HT1080 (cell line): ENCODE measurements at regions not wholly inside any gene's neighbourhood (a gene's known extent, or its start where the extent isn't known, plus 50 kb on each side); places are given as distances from the start of the nearest gene placed in this dataset.
"Not testable (repeated sequence)": the region's sequence is repeated elsewhere in the genome, so short reads cannot be mapped to it uniquely, and the experiment has no call there.

Experiments used
- DNase-seq: peaks from one replicate; pipeline ENCODE4 v3.0.0-alpha.2; 2015; ENCODE audit warnings: low read depth

DNA sequence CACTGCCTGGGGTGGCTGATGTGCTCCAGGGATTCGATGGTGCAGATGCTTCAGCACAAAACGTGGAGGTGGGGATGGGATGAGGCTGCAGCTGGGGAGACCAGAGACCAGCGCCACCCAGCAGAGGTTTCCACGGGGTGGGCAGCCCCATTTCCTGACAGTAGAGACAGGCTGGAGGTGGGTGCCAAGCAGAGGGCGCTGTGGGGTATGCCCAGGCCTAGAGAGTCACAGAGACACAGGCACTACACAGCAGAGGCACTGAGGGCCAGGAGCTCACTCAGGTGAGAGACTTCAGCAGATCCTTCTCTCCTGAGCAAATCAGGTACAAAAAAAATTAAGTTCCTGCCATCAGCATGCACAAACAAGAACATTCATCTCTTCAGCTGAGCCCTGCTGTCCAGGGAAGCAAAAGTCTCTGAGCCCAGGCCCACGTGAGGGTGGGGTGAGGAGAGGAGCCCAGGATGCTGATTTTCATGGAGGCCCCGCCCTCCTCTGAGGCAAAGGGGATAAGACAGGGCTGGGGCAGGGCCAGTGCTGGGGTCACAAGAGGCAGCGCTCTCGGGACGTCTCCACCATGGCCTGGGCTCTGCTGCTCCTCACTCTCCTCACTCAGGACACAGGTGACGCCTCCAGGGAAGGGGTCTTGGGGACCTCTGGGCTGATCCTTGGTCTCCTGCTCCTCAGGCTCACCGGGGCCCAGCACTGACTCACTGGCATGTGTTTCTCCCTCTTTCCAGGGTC lies 53.1 kb downstream of the GGTLC2 start:
- no peak for DNase-seq

DNA sequence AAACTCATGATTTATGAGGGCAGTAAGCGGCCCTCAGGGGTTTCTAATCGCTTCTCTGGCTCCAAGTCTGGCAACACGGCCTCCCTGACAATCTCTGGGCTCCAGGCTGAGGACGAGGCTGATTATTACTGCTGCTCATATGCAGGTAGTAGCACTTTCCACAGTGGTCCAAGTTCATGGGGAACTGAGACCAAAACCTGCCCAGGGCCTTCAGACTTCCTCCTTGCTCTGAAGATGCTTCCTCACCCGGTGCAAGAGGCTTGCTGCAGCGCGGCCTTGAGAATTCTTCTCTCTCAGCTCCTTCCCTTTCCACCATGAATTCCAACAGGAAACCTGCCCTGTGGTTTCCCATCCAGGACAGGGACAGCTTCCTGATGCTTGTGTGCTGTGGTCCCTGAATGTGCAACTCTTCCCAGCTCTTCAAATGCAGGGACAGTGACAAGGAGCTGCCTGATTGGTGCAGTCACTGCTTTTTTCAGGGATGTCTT lies 53.9 kb downstream of the GGTLC2 start:
- DNase-seq = no peak

DNA sequence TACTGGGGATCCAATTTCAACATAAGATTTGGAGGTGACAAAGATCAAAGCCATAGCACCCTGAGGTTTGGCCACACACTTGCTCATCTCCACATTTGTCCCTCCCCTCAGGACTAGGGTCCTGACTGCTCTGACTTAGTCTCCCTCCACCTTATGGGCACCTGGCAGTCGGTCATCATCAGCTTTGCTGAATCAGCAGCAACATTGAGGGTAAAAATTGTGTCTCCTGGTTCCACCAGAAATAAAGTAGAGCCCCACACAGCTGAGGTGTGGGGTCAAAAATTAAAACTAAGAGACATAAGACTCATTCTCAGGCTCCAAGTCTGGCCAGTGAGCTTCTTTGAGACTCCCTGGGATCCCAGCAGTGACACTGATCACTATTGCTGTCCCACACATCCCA lies 56.2 kb downstream of the GGTLC2 start:
- no peak for DNase-seq

DNA sequence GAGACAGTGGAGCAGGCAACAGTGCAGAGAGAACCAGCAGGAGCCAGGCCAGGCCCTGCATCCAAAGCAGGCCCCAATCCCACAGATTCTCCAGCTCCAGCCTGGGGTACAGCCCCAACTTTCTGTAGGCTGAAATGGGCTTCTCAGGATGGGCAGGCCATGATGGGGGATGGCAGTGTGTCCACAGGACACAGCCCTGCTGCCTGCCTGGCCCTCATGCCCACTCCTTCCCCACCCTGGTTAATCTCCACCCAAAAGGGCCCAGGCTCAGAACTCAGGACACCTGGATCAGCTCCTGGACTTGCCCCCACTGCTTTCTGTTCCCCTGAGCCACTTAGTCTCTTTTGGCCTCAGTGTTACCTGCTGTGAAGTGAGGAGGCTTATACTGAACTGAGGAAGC lies 57.1 kb downstream of the GGTLC2 start:
- not testable (repeated sequence) for DNase-seq

DNA sequence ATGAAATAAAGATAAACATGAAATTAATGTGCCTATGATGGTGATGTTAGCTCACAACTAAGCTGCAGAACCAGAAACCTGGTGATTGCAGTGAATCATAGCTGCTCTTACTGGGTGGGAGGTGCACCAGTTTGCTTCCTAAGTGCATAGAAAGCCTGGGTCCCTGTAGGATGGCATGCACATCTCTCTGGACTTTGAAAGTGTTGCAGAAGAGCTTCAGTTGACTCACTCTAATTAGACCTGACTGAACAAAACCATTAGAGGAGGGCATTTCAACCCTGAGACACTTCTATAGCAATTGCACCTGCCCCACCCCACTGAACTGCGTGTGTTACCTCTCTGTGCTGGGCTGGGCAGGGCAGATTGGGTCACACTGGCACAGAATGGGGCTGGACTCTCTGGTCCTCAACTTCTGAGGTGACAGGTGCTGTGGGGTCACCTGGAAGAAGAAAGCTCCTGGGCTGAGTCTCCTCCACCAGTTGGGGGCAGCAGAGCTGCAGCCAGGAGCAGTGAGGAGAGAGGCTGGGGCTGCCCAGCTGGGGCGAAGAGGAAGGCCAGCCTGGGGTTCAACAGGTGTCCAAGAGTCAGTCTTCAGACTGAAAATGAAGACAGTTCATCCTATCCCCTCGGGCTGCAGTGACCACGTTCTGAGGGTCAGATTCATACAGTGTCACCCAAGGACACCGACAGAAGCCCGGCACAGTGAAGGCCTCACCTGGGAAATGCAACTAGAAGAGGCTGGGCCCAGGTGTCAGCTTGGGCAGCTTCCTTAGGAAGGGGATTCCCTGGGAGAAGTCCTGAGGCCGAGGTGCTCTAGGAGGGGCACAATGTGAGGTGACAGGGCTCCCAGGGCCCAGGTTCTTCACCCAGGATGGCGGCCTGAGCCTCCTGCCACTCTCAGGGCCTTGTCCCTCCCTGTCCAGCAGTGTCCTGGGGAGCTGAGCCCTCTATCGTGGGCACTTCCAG lies 58.1 kb downstream of the GGTLC2 start:
- no peak for DNase-seq

DNA sequence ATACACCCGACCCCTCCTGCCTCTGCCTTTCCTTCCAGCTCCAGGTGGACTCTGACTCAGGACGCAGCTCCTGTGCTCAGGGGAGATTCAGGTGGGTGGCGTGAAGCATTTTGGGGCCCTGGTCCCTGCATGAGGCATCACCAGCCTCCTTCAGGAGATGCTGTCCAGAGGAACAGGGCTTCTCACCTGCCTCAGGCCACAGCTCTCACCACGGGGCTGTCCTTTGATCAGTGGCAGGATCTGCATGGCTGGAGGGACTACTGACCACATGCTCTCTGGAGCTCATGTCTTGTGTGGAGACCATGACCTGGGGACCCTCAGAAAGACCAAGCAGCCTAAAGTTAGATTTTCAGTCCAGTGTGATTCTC lies 58.8 kb downstream of the GGTLC2 start:
- DNase-seq = no peak

DNA sequence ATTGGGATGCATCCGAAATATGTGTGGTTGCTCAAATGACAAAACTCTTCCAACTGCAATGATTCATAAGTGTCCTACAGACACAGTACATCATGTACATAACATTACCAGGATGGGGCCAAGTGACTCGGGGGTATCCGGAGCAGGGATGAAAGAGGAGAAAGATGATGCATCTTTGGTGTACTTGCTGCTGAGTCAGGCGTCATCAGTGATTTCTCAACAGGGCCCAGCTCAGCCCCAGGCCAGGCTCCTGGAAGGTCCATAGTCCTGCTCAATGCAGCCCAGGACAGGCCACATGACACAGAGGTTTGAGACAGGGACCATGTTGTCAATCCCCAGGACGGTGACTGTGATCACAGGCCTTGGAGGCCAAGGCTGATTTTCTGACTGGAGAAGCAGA lies 59.3 kb downstream of the GGTLC2 start:
- peak; percentile 73 for DNase-seq

DNA sequence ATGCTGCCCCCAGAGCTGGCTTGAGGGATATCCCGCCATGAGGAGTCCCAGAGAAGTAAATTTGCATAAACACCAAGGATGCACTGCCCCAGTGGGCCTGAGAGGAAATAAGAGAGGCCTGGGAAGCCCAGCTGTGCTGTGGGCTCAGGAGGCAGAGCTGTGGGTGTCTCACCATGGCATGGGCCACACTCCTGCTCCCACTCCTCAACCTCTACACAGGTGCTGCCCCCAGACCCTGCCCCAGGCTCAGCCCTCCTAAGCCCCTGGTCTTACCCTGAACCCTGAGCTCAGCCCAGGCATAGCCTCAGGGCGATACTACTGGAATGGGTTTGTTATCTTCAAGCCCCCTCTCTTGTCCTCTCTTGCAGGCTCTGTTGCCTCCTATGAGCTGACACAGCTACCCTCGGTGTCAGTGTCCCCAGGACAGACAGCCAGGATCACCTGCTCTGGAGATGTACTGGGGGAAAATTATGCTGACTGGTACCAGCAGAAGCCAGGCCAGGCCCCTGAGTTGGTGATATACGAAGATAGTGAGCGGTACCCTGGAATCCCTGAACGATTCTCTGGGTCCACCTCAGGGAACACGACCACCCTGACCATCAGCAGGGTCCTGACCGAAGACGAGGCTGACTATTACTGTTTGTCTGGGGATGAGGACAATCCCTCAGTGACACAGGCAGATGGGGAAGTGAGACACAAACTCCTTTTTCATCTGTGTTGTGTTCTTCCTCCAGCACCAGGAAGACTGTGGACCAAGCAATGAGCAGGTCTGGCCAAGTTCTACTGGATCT lies 59.9 kb downstream of the GGTLC2 start:
- no peak for DNase-seq

DNA sequence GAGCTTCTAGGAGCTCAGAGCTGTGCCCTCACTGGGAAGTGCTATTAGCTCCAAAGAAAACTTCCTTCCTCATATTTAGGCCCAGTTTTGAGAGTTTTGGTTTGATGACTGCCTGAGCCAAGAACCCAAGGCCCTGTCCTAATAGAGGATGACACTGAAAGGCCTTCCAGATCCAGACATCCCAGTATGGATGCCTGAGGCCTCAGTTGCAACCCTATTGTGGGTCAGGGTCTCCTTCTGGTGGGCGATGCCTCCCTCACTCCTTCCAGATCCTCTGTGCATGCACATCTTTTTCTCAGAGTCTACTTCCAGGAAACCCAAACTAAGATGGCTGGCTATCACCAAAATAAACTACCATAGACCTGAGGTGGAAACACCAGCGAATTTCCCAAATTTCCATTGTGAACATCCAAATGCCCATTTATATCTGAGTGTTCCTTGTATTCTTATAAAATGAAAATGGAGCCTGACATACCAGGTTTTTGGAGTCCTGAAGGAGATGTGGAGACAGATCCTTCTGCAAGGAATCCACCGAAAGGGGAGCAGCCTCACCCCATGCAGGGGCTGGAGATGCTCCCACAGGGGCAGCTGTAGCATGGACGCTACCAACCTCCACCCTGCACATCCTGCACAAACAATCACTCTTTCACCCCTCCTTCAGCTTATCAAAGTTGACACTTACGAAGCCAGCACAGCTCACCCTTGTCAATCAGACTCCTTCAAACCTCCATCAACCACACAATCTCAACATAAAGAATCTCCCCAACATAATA lies 61.1 kb downstream of the GGTLC2 start:
- no peak for DNase-seq

DNA sequence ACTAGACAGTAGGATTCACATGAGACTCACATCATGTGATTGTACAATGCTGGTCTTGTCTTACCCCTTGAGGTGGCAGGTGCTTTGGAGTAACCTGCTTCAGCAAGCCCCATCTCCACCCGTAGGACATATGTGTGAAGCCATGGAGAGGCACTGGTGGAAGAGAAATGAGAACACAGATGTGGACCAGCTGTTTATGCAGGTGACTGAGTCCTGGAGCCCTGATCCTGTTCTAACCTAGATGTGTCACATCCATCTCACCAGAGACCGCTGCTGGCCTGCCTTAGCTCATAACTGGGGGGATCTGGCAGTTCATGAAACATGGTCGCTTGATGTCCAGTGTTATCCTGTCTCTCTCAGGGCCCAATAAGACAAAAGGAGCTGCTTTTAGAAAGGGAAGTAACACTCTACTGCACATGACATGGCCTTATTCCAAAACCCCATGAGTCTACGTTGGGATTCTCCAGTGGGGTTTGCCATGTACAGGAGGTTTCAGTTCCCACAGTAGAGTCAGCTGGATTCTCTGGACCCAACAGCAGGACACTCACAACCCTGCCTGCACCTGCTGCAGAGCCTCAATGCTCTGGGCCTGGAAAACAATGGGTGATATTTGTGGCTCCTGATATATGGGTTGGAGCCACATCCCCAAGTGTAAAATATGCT lies 62.0 kb downstream of the GGTLC2 start:
- no peak for DNase-seq

DNA sequence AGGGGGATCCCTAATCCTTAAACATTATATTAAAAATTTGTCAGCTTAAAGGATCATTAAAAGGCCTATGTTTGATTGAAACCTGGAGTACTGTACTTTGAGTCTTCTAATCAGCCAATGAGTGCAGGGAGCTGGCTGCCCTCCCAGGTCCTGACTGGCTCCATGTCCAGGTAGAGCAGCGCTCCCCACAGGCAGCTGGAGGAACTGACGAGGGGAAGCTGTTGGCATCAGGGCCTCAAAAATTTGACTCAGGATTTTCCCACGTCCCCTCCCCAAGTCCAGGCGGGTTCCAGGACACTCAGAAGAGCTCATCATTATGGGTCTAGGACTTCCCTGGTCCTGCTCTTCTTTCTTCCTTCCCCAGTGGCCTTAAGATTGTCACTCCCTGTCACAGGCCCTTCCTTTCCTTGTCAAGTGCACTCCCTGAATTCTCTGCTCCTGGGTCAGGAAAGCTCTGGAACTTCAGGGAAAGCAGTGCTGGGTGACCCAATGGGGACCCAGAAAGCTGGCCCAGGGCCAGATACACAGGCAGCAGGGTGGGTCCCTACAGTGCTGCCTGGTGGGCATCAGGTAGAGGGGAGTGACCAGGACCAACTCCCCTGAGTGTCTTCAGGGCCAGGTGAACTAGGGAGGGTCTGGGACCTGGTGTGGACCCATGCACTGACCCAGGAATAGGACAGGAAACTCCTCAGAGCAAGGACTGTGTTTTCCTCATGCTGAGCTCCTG lies 65.5 kb downstream of the GGTLC2 start:
- no peak for DNase-seq

DNA sequence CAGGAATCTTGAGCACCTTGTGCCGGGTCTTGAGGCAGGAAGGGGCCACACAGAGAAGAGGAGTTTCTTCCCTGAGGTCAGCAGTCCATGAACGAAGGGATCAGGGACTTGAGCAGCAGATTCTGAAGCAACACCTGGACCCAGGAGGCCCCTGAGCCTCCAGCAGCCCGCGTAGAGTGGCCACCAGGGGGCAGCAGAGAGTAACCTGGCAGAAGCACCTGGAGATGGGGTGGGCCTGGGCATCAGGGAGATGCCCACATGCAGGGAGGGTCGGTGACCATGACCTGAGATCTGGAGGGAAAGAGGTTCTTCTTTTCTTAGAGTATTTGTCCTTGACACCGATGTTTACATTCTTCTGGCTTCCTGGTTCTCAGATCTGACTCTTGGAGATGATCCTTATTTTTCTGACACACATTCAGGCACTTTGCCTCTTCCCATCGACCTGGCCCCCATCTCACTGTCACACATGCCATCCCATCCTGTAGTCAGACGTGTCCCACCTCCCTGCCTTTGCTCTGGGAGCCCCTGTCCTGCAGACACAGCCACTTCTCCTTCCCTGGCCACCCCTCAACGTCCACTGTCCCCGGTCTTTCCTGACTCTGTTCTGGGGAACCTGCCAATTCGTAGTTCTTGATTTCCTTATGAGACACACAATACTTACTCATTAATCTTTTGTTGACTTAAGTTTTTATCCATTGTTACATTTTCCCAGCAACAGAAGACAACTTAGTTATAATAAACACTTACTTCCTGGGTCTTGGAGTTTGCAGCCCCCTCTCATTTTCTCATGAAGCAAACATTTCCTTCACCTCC lies 66.5 kb downstream of the GGTLC2 start:
- DNase-seq = no peak

DNA sequence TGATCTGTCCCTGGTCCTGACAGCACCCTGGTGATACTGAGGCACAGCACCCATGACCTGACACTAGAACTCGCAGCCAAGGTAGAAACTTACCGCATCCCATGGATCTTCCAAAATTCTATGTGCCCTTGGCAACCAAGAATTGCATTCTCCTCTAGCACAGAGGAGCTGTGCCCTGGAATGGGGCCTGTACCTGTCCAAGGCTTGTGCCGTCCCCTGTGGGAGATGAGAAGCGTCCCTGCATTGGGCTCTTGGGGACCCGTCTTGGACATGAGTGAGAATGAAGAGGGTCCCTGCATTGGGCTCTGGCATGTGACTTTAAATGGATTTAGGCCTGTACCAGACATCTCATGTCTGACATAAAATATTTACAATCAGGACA lies 67.1 kb downstream of the GGTLC2 start:
- no peak for DNase-seq

DNA sequence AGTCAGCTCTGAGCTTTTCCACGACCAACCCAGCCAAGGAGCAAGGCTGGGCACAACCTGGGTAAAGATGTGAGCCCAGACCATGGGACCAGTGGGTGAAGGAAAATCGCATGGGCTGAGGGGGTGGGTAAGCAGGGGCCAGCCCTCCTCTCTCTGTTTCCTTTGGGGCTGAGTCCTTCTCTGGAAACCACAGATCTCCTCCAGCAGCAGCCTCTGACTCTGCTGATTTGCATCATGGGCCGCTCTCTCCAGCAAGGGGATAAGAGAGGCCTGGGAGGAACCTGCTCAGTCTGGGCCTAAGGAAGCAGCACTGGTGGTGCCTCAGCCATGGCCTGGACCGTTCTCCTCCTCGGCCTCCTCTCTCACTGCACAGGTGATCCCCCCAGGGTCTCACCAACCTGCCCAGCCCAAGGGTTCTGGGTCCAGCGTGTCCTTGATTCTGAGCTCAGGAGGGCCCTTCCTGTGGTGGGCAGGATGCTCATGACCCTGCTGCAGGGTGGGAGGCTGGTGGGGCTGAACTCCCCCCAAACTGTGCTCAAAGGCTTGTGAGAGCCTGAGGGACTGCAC lies 67.8 kb downstream of the GGTLC2 start:
- DNase-seq = no peak

DNA sequence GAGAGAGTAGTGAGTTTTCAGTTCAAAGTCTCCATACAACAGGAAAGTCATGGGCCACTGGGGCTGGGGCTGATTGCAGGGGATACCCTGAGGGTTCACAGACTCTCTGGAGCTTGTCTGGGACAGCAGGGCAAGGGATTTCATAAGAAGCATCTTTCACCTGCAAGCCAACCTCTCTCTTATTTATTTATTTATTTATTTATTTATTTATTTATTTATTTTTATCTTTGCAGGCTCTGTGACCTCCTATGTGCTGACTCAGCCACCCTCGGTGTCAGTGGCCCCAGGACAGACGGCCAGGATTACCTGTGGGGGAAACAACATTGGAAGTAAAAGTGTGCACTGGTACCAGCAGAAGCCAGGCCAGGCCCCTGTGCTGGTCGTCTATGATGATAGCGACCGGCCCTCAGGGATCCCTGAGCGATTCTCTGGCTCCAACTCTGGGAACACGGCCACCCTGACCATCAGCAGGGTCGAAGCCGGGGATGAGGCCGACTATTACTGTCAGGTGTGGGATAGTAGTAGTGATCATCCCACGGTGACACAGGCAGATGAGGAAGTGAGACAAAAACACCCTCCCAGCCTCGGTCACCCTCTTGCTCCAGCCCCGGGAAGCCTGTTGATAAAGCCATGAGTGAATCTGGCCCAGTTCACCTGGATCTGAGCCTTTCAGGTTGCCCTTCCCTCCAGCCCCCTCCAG lies 68.4 kb downstream of the GGTLC2 start:
- DNase-seq = no peak

DNA sequence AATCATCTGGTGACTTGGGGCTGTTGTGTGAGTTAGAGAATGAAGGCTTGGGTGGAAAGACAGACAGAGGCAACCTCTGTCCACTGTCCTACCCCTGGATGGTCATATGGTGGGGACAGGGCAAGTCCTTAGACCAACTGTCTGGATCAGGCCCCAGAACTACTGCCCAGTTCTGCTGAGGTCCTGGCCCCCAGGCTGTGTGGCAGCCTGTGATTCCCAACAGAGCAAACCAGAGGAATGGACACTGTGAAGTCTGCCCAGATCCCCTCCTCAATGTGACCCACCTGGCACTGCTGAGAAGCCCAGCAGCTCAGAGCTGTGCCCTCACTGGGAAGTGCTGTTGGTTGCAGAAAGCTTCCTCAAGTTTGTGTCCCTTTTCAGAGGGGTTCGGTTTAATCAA lies 69.0 kb downstream of the GGTLC2 start:
- no peak for DNase-seq

DNA sequence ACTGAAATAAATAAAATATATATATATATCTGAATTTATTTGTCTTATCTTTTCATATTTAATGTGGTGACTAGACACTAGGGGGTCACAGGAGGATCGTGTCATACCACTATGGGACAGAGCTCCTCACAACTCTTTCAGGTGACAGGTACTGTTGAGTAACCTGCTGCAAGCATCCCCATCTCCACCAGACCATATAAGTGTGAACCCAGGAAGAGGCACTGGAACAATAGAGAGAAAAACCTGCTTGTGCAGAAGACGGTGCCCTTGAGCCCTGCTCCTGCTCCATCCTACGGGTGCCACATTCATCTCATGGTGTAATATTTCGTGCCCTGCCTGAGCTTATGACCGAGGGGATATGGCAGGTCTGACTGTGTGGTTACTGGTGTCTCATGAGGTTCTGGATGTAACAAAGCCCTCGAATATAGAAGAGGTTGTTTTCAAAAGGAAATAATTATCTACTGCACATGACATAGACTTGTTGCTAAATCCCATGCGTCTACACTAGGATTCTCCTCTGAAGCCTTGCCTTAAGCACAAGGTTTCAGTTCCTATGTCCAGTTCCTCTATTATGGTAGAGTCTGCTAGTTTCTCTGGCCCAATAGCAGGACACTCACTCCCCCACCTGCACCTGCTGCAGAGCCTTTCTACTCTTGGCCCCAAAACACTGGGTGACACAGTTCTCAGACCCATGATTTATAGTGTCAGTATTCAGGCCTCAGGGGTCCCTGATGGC lies 70.4 kb downstream of the GGTLC2 start:
- no peak for DNase-seq
